ENCODE measurements at regions not wholly inside any gene's neighbourhood (a gene's known extent, or its start where the extent isn't known, plus 50 kb on each side); places are given as distances from the start of the nearest gene placed in this dataset.

DNA sequence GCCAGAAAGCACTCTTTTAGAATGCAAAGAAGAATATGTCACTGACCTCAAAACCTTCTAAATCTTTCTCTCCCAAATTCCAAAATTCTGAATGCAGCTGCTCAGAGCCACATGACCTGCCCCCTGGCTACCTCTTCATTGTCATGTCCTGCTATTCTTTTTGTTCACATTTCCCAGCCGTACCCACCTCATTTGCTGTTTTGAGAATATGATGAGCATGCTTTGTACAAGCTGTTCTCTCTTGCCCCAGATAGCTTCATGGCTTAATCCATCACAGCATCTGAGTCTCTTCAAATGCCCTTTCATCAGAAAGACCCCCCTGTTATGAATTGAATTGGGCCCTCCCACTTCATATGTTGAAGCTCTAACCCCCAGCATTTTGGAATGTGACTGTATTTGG, 214.3 kb downstream of the KCNS3 start:
- H3K27ac ChIP-seq (ENCODE audit: control insufficient read depth, insufficient read depth) = no peak overlapping the region
- no peaks in the 10 kb centered on the region for H4K20me1 ChIP-seq (ENCODE audit: control insufficient read depth, insufficient read depth)
- ChIA-PET RAD21 (ENCODE audit: unreplicated experiment) (no interaction called here), CTCF (interaction anchor here (0.8 to 1.1 kb wide), 2 partner anchors 14 to 241 kb away, joined by 3 read pairs; no protein-coding TSS in a partner anchor), SMC1A (ENCODE audit: uncharacterized antibody, unreplicated experiment) (interaction anchor here (1.5 kb wide), 1 partner anchor 15 kb away, joined by 3 read pairs; no protein-coding TSS in a partner anchor), POLR2A (no interaction called here)
- no peaks in the 10 kb centered on the region for H3K4me1 ChIP-seq (ENCODE audit: control insufficient read depth, insufficient read depth, low read length)
- no peaks in the 10 kb centered on the region for H3K9me3 ChIP-seq (replicated peaks; ENCODE audit: control insufficient read depth, insufficient read depth, low read length)
- H2AFZ ChIP-seq (ENCODE audit: control insufficient read depth, low read depth, low read length) = no peak overlapping the region
- no peak overlapping the region for H3K9ac ChIP-seq (ENCODE audit: control insufficient read depth, insufficient read depth, low read length)
- no TSS peak for BruUV-seq (replicated peaks)
- no peak overlapping the region for H3K4me3 ChIP-seq
- TF ChIP-seq REST (IDR thresholded peaks at IDR 0.05; ENCODE audit: low read depth, low read length) = no peak
- no peaks in the 10 kb centered on the region for H3K36me3 ChIP-seq (ENCODE audit: control insufficient read depth in 2 of 2, insufficient read depth in 2 of 2, low read length in 1 of 2)
- intact Hi-C loops (cut with micrococcal nuclease; ENCODE audit: unreplicated experiment) (no loop called here), in situ Hi-C loops (cut with MboI) (no loop called here)
- no peak overlapping the region for H3K4me2 ChIP-seq (ENCODE audit: control insufficient read depth, insufficient read depth)
- WGBS (ENCODE audit: insufficient coverage, insufficient replicate concordance, low lambda C conversion rate, missing lambda C conversion rate) = 0% methylated on average over 1 of the region's 1 CpG
- no peak for FAIRE-seq
- ATAC-seq = no peak
- DNase-seq (ENCODE audit: low read depth, low spot score) = no peak
- no peaks in the 10 kb centered on the region for H3K79me2 ChIP-seq (ENCODE audit: control insufficient read depth, insufficient read depth, low read length)
- 0 out of 4 replicates have a peak, but pooled peaks cover 1 to 6% of the 10 kb centered on the region in 2 experiments for H3K27me3 ChIP-seq (replicated peaks in 1 of 2; ENCODE audit: control insufficient read depth in 2 of 2, insufficient read depth in 2 of 2, low read length in 1 of 2)

DNA sequence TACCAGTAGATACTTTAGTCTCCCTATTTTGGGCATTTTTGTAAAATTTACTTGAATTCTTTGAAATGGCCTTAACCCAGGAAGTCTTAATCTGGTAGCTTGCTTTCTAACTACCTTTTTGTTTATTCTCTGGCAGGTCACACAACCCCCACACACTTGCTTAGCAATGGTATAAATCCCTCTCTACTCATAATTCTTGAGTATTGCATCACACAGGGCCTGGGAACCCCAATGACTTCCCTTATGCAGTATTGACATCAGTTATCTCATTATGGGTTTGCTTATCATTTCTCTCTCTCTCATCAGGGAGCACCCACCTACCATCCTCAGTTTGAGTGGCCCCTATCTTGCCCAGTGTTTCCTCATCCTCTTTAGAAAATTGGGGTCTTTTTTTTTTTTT, 207.1 kb downstream of the KCNS3 start:
- no peak for FAIRE-seq

More for the DNA sequence above, 207.1 kb downstream of the KCNS3 start:
- ChIA-PET POLR2A (no interaction called here), CTCF (no interaction called here), RAD21 (ENCODE audit: unreplicated experiment) (no interaction called here), SMC1A (ENCODE audit: uncharacterized antibody, unreplicated experiment) (interaction anchor here (1.1 kb wide), 1 partner anchor 11 kb away, joined by 3 read pairs; no protein-coding TSS in a partner anchor)
- no peaks in the 10 kb centered on the region for H3K36me3 ChIP-seq (ENCODE audit: control insufficient read depth in 2 of 2, insufficient read depth in 2 of 2, low read length in 1 of 2)
- H3K27me3 ChIP-seq (replicated peaks in 1 of 2; ENCODE audit: control insufficient read depth in 2 of 2, insufficient read depth in 2 of 2, low read length in 1 of 2) = 0 out of 4 replicates have a peak, but pooled peaks cover 1 to 3% of the 10 kb centered on the region in 2 experiments
- no peak overlapping the region for H3K4me3 ChIP-seq
- H4K20me1 ChIP-seq (ENCODE audit: control insufficient read depth, insufficient read depth) = no peaks in the 10 kb centered on the region
- BruUV-seq (replicated peaks) = no TSS peak
- in situ Hi-C loops (cut with MboI) = no loop called here
- H3K4me1 ChIP-seq (ENCODE audit: control insufficient read depth, insufficient read depth, low read length) = no peaks in the 10 kb centered on the region
- no peaks in the 10 kb centered on the region for H3K9me3 ChIP-seq (replicated peaks; ENCODE audit: control insufficient read depth, insufficient read depth, low read length)
- H2AFZ ChIP-seq (ENCODE audit: control insufficient read depth, low read depth, low read length) = no peak overlapping the region
- H3K27ac ChIP-seq (ENCODE audit: control insufficient read depth, insufficient read depth) = no peak overlapping the region
- DNase-seq (ENCODE audit: low read depth, low spot score) (no peak), ATAC-seq (no peak)
- H3K79me2 ChIP-seq (ENCODE audit: control insufficient read depth, insufficient read depth, low read length) = no peaks in the 10 kb centered on the region
- no peak for TF ChIP-seq ZBTB33 (IDR thresholded peaks at IDR 0.05)
- TF ChIP-seq ATF7 (IDR thresholded peaks at IDR 0.05; ENCODE audit: low read depth) = no peak
- no peak for TF ChIP-seq HCFC1 (IDR thresholded peaks at IDR 0.05; ENCODE audit: low read length)
- no peak for TF ChIP-seq CREB1 (IDR thresholded peaks at IDR 0.05; ENCODE audit: low read depth)
- no peak overlapping the region for H3K4me2 ChIP-seq (ENCODE audit: control insufficient read depth, insufficient read depth)
- intact Hi-C loops (cut with micrococcal nuclease; ENCODE audit: unreplicated experiment) = no loop called here
- no peak overlapping the region for H3K9ac ChIP-seq (ENCODE audit: control insufficient read depth, insufficient read depth, low read length)
